Stimulated activated naive CD4-positive, alpha-beta T cell treated with Interleukin-2 at 50 U/mL for 16 hours (primary cell): ENCODE measurements at regions not wholly inside any gene's neighbourhood (a gene's known extent, or its start where the extent isn't known, plus 50 kb on each side); places are given as distances from the start of the nearest gene placed in this dataset.
"Not testable (repeated sequence)": the region's sequence is repeated elsewhere in the genome, so short reads cannot be mapped to it uniquely, and the experiment has no call there.

Source experiments
- DNase-seq: peaks from one replicate; lab custom pipeline; 2025; lab: John Stamatoyannopoulos, UW

DNA sequence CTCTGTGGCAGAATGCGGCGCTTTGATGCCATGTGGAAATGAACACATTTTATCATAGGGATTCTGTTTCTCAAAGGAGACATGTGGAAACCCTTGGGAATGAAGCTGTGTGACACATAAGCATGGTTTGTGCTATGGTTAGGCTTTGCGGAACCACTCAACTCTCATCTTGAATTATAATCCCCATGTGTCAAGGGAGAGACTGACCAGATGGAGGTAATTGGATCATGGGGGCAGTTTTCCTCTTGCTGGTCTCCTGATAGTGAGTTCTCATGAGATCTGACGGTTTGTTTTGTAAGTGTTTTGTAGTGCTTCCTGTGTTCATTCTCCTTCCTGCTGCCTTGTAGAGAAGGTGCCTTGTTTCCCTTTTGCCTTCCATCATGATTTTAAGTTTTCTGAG lies 1109.2 kb upstream of the ALCAM start:
- no peak for DNase-seq

DNA sequence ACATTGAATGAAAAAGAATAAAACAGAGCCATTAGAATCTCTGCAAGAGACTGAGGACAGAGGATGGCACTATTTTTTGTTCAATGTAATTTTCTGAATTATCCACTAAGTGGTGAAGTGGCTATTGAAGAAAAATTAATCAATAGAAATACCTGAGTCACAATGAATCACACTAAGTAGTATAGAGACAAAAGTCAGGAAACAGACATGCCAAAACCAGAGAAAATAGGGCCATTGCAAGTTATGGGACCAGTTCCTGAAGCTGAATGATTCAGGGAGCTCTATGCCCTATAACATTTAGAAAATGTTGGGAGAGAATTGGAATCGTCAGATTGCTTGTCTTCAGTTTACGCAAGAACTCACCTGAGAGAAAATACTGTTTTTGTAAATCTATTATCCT lies 1103.2 kb upstream of the ALCAM start:
- no peak for DNase-seq

DNA sequence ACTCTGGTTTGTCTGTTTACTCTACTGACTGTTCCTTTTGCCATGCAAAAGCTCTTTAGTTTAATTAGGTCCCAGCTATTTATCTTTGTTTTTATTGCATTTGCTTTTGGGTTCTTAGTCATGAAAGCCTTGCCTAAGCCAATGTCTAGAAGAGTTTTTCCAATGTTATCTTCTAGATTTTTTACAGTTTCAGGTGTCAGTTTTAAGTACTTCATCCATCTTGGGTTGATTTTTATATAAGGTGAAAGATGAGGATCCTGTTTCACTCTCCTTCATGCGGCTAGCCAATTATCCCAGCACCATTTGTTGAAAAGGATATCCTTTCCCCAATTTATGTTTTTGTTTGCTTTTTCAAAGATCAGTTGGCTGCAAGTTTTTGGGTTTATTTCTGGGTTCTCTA lies 1100.5 kb upstream of the ALCAM start:
- DNase-seq, result not testable (repeated sequence)

GRCh38 chr3:104269771-104270170 lies 1096.9 kb upstream of the ALCAM start:
- DNase-seq, result no peak

DNA sequence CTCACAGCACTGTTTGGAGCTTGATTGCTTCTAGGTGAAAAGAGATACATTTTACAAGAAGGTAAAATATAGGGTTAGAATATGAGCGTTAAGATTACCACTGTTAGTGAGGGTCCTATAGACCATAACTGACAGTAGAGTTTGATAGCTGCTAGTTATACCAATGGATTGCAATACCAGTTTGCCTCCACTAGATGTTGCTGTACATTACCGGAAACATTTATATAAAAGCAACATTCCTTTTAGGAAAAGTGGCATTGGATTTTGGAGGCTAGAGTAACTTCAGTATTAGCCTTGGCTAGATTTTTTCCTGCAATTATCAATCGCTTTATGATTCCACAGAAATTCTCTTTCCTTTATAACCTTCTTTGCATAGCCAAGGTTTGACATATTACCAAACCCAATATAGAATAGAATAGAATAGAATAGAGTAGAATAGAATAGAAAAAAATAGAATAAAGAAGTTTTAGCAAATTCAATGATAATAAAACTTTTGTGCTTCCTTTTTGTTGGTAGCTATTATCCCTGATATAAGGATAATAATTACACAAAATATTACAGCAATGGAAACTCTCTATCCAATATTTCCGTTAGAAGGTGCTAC lies 1093.6 kb upstream of the ALCAM start:
- DNase-seq, result no peak

DNA sequence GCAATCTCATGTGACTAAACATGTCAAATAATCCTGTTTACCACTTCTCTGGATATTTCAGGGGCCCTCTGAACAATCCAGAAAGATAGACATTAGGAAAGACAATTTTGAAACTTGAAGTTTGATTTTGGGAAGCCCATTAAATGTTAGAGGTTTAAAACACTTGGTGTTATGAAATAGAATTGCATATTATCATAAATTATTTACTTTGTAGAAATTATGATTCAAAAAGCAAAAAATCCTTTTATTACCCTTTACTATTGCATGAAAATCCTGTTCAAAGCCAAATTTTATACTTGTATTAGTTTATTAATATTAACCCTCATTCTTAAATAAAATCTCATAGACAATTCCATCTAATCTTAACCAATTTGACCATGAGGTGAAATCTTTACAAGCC lies 1091.5 kb upstream of the ALCAM start:
- DNase-seq, result no peak

DNA sequence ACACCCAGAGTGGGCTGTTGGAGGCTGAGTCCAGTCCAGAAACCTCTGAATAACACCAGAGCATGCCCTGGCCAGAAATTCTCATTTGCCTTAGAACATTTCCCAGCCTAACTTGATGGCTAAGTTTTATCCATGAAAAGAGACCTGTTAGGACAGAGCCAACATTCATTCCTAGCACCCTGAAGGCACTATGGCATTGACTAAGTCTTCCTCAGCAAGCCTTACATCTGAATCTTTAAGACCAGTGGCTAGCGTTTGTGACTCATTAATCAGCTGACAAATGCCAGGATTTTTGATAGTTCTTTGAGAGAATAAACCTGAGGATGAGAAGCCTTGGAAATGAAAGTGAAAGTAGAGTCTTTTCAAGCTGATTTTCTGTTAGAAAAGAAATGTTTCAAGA lies 1087.1 kb upstream of the ALCAM start:
- DNase-seq, result no peak

GRCh38 chr3:104281713-104282112 lies 1085.0 kb upstream of the ALCAM start:
- no peak for DNase-seq

- no peak for DNase-seq
Observed at GRCh38 chr3:104286645-104287044, 1080.1 kb upstream of the ALCAM start.

- DNase-seq, result no peak
Observed at GRCh38 chr3:104291437-104291851, 1075.3 kb upstream of the ALCAM start.

- no peak for DNase-seq
Observed at GRCh38 chr3:104291878-104292277, 1074.8 kb upstream of the ALCAM start.

GRCh38 chr3:104297617-104298016 lies 1069.1 kb upstream of the ALCAM start:
- DNase-seq, result no peak

DNA sequence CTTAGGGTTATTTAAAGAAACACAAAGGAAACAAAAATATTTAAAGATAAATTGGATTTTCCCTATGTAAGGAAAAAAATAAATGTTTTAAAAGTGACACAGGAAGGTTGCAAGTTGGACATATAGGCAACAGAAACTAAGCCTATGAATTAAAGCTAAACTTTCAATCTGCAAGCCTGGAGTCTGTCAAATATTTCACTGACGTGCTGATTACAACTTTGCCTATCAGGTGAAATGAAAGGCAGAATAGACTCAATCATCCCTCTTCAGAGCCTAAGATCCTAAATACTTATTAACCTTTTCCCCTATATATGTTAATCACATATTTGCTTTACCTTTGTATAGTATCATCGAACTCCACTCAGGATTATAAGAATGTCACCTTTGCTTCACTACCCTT lies 1068.0 kb upstream of the ALCAM start:
- no peak for DNase-seq

DNA sequence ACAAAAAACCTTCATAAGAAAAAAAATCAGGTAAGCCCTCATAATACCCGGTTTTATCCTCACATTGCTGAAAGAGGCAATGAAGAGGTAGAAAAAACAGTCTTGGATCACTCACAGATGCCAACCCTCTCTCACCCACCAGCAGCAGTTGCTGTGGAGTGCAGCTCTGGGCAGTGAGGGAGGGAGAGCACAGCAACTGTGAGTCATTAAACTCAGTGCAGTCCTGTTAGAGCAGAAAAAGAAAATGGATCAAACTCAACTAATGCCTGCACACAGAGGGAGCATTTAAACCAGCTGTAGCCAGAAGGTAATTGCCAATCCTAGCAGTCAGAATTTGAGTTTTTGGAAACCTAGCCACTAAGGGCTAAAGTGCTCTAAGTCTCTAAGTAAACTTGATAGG lies 1050.6 kb upstream of the ALCAM start:
- DNase-seq, result no peak

DNA sequence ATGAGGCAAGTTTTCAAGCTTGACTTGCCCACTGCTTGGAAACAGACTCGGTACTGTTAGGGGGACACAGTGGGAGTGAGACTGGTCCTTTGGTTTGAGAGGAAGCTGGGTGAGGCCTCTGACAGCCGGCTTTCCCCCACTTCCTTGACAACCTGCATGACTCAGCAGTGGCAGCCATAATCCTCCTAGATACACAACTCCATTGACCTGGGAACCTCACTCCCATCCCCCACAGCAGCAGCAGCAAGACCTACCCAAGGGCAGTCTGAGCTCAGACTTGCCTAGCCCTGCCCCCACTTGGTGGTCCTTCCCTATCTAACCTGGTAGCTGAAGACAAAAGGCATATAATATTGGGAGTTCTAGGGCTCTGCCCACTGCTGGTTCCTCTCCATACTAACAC lies 1043.5 kb upstream of the ALCAM start:
- DNase-seq, result no peak

DNA sequence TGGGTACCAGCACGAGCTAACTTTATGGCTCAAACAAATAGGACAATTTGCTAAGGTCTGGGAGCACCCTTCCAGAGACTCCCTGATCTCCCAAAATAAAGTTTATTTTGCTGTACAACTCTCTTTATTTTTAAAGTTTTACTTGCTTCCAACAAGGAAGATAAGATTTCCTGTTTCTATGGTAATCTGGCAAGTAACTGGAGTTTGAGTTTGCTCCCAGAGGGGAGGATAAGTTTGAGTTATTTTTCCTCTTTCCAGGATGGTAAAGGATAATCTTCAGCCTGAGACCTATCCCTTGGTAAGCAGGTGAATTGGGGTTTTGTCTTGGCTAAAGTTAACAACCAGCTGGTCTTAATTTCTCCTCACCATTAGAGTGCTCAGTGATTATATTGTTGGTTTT lies 1019.4 kb upstream of the ALCAM start:
- no peak for DNase-seq

DNA sequence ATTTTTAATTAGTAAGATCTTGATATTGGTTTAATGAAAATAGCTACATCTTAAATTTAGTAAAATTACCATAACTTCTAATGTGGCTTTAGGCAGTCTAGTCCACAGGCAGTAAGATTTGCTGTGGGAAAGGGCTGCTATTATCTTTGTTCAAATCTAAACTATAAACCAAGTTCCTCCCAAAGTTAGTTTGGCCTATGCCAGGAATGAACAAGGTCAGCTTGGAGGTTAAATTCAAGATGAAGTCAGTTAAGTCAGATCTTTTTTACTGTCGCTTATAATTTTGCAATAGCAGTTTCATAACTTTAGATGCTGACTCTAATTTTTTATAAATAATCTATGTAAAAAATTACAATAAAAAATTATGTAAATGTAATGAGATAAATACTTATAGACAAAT lies 1016.9 kb upstream of the ALCAM start:
- no peak for DNase-seq

DNA sequence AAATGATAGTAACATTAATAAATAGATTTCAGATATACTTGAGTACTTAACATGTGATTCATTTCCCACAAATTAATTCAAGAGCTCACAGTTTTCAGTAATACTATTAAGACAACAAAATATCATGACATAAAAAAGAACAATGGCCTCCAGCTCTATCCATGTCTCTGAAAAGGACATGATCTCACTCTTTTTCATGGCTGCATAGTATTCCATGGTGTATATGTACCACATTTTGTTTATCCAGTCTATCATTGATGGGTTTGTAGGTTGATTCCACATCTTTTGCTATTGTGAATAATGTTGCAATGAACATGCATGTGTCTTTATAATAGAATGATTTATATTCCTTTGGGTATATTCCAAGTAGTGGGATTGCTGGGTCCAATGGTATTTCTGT lies 1012.8 kb upstream of the ALCAM start:
- DNase-seq, result no peak

DNA sequence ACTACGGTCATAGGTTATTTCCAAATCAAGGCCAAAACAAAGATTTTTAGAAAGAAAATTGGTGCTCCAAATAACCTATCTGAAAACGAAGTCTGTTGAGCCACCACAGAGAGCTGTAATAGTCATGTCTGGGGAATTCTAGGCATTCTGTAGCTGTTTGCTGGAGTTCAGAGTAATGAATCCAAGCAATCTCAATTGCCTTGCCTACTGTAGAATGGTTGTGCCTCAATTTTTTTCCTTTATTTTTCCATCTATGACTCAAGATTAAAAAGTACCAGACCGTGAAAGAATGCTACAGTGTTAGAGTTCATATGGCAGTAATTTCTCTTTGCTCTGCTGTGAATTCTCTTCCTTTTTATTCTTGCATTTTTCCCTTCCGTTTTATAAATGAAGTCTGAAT lies 1007.2 kb upstream of the ALCAM start:
- no peak for DNase-seq

DNA sequence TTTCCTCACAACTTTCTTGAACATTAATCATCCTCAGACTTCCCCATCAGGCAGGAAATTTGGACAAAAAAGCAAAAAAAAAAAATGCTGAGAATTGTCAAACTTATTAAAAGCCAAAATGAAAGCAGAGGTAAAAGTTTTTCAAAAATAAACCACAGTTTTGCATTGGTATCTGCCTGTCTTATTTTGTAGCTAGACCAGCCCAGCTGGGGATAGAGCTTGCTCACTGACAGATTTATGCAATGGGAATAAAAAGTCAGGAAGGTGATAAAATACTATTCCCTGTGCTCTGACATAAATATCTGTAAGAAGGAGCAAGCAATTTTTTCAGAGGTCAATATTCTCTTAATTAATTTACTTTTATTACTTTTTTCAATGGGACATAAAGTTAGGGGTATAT lies 1006.7 kb upstream of the ALCAM start:
- no peak for DNase-seq

DNA sequence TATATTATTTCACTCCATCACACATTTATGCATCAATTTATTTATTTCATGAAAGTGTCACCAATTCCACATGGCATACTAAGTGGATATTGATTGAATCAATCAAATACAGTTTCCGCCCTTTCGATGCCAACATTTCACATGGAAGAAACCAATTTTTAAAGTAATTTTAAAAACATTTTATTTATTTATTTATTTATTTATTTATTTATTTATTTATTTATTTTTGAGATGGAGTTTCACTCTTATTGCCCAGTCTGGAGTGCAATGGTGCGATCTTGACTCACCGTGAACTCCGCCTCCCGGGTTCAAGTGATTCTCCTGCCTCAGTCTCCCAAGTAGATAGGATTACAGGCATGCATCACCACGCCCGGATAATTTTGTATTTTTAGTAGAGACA lies 1005.0 kb upstream of the ALCAM start:
- not testable (repeated sequence) for DNase-seq

DNA sequence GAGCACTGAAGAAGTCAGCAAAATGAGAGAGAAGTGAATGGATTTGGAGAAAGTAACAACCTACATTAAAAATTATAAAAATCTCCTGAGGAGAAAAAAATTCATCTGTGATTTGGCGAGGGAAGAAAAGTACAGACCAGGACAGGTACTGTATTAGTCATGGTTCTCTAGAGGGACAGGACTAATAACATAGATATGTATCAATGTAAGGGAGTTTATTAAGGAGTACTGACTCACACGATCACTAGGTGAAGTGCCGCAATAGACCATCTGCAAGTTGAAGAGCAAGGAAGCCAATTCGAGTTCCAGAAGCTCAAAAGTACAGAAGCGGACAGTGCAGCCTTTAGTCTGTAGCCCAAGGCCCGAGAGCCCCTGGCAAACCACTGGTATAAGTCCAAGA lies 1004.4 kb upstream of the ALCAM start:
- DNase-seq, result no peak

GRCh38 chr3:104367000-104367399 lies 999.7 kb upstream of the ALCAM start:
- no peak for DNase-seq

DNA sequence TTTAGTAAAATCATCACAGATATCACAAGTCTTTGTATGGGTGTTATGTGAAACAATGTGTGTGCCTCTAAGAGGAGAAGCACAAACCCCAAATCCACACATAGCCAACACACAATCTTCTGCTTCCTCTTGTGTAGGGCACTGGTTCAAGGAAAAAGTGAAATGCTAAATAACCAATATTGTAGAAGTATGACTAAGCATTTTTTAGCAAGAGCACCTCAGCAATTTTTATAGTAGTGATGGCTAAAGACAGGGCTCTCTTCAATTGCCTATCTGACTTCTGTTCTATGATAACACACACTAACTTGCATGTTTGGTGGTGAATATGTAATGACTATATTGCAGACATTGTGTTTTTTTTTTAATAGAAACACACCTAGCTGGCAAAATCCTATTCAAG lies 997.9 kb upstream of the ALCAM start:
- no peak for DNase-seq

DNA sequence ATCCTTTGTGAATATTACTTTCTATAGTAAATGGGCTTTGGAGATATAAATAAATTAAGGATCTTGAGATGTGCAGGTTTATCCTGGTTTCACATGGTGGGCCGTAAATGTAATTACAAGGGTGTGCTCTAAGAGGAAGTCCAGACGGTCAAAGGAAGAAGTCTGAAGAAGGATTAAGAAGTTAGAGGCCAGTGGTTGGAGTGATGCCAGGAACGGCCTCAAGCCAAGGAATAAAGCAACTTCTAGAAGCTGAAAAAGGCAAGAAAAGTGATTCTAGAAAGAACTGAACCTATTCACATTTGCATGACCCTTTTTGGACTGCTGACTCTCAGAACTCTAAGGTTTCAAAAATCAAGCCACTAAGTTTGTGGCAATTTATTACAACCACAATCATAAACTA lies 981.3 kb upstream of the ALCAM start:
- DNase-seq, result no peak
